Esophagus squamous epithelium (tissue), 4 donors: ENCODE measurements at regions not wholly inside any gene's neighbourhood (a gene's known extent, or its start where the extent isn't known, plus 50 kb on each side); places are given as distances from the start of the nearest gene placed in this dataset.

ENCODE experiments used
- POLR2A ChIP-seq, 4 donors: fragments of 450-650 bp; IDR thresholded peaks; one replicate each; pipeline ENCODE4 v1.6.1; 2017; ENCODE audit warnings: antibody characterized with exemption in 4 of 4, mild to moderate bottlenecking in 4 of 4, moderate library complexity in 3 of 4
- TF ChIP-seq, protein P1 (sequence below), 6 experiments: fragments of 450-650 bp in 4 of 6; fragments of 200-600 bp in 2 of 6; sonication (generic) in 2 of 6; IDR thresholded peaks; one replicate each; pipeline ENCODE4 v1.5.1; 2016 to 2019; ENCODE audit warnings: antibody characterized with exemption in 6 of 6, mild to moderate bottlenecking in 4 of 6, moderate library complexity in 4 of 6

- TF ChIP-seq POLR2A (IDR thresholded peaks at IDR 0.05): no peak
- TF ChIP-seq, protein P1, sequence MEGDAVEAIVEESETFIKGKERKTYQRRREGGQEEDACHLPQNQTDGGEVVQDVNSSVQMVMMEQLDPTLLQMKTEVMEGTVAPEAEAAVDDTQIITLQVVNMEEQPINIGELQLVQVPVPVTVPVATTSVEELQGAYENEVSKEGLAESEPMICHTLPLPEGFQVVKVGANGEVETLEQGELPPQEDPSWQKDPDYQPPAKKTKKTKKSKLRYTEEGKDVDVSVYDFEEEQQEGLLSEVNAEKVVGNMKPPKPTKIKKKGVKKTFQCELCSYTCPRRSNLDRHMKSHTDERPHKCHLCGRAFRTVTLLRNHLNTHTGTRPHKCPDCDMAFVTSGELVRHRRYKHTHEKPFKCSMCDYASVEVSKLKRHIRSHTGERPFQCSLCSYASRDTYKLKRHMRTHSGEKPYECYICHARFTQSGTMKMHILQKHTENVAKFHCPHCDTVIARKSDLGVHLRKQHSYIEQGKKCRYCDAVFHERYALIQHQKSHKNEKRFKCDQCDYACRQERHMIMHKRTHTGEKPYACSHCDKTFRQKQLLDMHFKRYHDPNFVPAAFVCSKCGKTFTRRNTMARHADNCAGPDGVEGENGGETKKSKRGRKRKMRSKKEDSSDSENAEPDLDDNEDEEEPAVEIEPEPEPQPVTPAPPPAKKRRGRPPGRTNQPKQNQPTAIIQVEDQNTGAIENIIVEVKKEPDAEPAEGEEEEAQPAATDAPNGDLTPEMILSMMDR (IDR thresholded peaks at IDR 0.05): no peak
Observed at GRCh38 chr13:106095919-106096318, 439.5 kb downstream of the EFNB2 start.
